Neural progenitor cell (in vitro differentiated cells): ENCODE measurements at regions not wholly inside any gene's neighbourhood (a gene's known extent, or its start where the extent isn't known, plus 50 kb on each side); places are given as distances from the start of the nearest gene placed in this dataset.

Experiments
- EZH2phosphoT487 ChIP-seq: fragments of 200-600 bp; sonication (generic); IDR thresholded peaks from 2 replicates; pipeline ENCODE4 v1.6.1; 2017; ENCODE audit warnings: antibody characterized with exemption
- TF ChIP-seq, protein P1 (sequence below): fragments of 200-600 bp; sonication (generic); IDR thresholded peaks from 2 replicates; pipeline ENCODE4 v1.5.1; 2017; ENCODE audit warnings: antibody characterized with exemption, mild to moderate bottlenecking

DNA sequence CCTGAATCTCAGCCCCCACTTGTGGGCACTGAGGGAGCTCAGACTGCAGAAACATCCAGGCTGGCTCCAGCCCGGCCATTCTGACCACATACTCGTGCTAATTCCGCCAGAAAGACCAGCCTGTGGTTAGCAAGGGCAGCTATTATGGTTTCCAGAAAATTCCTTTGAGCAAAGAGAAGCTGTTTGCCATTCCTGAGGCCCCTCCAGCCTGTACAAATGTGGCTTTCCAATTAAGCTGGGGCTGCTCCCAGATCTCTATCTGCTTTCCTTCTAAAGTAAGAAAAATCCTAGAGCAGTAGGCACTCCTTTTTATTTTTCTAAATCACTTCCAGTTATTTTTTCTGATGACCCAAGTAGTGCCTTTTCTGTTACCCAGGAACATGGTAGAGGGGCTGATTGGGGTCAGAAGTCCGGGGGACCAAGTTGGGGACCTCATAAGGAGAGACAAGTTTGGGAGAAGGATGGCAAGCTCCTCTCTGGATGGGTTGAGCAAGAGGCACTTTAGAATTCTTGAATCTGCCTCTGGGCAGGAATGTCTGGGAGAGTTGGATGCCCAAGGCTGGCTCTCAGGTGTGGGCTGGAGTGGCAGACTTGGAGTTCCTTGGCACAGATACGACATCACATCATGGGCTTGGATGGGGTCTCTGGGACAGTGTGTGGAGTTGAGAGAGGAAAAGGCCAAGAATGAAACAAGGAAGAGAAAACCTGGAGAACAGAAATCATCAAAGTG, 83.3 kb upstream of the TNRC6C start:
- TF ChIP-seq, protein P1, sequence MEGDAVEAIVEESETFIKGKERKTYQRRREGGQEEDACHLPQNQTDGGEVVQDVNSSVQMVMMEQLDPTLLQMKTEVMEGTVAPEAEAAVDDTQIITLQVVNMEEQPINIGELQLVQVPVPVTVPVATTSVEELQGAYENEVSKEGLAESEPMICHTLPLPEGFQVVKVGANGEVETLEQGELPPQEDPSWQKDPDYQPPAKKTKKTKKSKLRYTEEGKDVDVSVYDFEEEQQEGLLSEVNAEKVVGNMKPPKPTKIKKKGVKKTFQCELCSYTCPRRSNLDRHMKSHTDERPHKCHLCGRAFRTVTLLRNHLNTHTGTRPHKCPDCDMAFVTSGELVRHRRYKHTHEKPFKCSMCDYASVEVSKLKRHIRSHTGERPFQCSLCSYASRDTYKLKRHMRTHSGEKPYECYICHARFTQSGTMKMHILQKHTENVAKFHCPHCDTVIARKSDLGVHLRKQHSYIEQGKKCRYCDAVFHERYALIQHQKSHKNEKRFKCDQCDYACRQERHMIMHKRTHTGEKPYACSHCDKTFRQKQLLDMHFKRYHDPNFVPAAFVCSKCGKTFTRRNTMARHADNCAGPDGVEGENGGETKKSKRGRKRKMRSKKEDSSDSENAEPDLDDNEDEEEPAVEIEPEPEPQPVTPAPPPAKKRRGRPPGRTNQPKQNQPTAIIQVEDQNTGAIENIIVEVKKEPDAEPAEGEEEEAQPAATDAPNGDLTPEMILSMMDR: no peak
- no peak for TF ChIP-seq EZH2phosphoT487
